ENCODE measurements at regions not wholly inside any gene's neighbourhood (a gene's known extent, or its start where the extent isn't known, plus 50 kb on each side); places are given as distances from the start of the nearest gene placed in this dataset.

DNA sequence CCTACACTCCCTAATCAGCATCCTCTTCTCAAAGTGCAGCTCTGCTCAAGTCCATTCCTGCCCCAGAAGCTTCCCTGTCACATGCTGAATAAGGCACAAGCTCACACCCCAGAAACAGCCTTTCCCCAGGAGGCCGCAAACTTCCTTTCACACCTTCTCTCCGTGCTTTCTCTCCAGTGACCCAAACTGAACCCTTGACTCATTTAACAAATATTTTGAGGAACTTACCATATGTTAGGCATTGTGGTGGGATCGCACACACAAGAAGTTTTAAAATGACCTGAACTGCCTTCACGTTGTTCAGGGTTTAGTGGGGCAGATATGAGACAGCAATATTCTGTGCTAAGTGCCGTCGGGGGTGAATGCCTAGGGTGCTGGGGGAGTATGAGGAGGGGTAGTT, 161.3 kb downstream of the INSIG2 start:
- no peak for TF ChIP-seq NR2C1 (IDR thresholded peaks at IDR 0.05)
- no peak for TF ChIP-seq POLR2AphosphoS5 (IDR thresholded peaks at IDR 0.05; ENCODE audit: low read length)
- TF ChIP-seq, protein P1, sequence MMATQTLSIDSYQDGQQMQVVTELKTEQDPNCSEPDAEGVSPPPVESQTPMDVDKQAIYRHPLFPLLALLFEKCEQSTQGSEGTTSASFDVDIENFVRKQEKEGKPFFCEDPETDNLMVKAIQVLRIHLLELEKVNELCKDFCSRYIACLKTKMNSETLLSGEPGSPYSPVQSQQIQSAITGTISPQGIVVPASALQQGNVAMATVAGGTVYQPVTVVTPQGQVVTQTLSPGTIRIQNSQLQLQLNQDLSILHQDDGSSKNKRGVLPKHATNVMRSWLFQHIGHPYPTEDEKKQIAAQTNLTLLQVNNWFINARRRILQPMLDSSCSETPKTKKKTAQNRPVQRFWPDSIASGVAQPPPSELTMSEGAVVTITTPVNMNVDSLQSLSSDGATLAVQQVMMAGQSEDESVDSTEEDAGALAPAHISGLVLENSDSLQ (IDR thresholded peaks at IDR 0.05), result no peak
- TF ChIP-seq FOXK2 (IDR thresholded peaks at IDR 0.05), result no peak
- no peak for TF ChIP-seq SP1 (IDR thresholded peaks at IDR 0.05; ENCODE audit: low read depth, low read length)
- TF ChIP-seq, protein P2, sequence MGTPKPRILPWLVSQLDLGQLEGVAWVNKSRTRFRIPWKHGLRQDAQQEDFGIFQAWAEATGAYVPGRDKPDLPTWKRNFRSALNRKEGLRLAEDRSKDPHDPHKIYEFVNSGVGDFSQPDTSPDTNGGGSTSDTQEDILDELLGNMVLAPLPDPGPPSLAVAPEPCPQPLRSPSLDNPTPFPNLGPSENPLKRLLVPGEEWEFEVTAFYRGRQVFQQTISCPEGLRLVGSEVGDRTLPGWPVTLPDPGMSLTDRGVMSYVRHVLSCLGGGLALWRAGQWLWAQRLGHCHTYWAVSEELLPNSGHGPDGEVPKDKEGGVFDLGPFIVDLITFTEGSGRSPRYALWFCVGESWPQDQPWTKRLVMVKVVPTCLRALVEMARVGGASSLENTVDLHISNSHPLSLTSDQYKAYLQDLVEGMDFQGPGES (IDR thresholded peaks at IDR 0.05), result no peak
- TF ChIP-seq, protein P3, sequence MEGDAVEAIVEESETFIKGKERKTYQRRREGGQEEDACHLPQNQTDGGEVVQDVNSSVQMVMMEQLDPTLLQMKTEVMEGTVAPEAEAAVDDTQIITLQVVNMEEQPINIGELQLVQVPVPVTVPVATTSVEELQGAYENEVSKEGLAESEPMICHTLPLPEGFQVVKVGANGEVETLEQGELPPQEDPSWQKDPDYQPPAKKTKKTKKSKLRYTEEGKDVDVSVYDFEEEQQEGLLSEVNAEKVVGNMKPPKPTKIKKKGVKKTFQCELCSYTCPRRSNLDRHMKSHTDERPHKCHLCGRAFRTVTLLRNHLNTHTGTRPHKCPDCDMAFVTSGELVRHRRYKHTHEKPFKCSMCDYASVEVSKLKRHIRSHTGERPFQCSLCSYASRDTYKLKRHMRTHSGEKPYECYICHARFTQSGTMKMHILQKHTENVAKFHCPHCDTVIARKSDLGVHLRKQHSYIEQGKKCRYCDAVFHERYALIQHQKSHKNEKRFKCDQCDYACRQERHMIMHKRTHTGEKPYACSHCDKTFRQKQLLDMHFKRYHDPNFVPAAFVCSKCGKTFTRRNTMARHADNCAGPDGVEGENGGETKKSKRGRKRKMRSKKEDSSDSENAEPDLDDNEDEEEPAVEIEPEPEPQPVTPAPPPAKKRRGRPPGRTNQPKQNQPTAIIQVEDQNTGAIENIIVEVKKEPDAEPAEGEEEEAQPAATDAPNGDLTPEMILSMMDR (IDR thresholded peaks at IDR 0.05 in 2 of 3, conservative IDR thresholded peaks at IDR 0.05 in 1 of 3; ENCODE audit: control insufficient read depth in 2 of 3, extremely low read depth in 1 of 3, insufficient read depth in 1 of 3, low read depth in 3 of 3, low read length in 3 of 3), result no peak
- TF ChIP-seq, protein P4, sequence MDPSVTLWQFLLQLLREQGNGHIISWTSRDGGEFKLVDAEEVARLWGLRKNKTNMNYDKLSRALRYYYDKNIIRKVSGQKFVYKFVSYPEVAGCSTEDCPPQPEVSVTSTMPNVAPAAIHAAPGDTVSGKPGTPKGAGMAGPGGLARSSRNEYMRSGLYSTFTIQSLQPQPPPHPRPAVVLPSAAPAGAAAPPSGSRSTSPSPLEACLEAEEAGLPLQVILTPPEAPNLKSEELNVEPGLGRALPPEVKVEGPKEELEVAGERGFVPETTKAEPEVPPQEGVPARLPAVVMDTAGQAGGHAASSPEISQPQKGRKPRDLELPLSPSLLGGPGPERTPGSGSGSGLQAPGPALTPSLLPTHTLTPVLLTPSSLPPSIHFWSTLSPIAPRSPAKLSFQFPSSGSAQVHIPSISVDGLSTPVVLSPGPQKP (IDR thresholded peaks at IDR 0.05; ENCODE audit: low read depth, low read length), result no peak
- no peak for TF ChIP-seq CHD4 (IDR thresholded peaks at IDR 0.05)
- TF ChIP-seq NFIC (IDR thresholded peaks at IDR 0.05; ENCODE audit: low read depth, low read length), result peak; percentile 78
- no peak for TF ChIP-seq EZH2 (IDR thresholded peaks at IDR 0.05; ENCODE audit: borderline replicate concordance, control insufficient read depth, low read depth, low read length)

All from GM12878 (cell line).